ENCODE measurements at regions not wholly inside any gene's neighbourhood (a gene's known extent, or its start where the extent isn't known, plus 50 kb on each side); places are given as distances from the start of the nearest gene placed in this dataset.

DNA sequence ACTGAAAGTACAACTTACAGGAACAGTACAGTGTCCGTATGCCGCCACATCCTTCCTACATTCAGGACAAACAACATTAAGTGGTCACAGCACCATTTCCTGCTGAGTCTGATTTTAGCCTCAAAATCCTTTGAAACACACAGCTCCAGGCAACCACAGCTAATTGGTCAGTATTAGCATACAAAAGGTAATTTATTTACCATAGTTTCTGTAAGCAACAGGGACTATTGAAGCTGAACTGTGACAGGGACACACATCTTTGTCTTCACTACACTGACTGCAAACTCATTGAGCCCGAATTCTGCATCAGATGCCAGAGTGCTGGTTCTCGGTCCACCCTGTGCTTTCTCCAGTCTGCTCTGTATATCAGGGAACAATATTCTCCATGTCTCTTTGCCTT, 151.8 kb downstream of the ST6GAL2 start:
- TF ChIP-seq, protein P1, sequence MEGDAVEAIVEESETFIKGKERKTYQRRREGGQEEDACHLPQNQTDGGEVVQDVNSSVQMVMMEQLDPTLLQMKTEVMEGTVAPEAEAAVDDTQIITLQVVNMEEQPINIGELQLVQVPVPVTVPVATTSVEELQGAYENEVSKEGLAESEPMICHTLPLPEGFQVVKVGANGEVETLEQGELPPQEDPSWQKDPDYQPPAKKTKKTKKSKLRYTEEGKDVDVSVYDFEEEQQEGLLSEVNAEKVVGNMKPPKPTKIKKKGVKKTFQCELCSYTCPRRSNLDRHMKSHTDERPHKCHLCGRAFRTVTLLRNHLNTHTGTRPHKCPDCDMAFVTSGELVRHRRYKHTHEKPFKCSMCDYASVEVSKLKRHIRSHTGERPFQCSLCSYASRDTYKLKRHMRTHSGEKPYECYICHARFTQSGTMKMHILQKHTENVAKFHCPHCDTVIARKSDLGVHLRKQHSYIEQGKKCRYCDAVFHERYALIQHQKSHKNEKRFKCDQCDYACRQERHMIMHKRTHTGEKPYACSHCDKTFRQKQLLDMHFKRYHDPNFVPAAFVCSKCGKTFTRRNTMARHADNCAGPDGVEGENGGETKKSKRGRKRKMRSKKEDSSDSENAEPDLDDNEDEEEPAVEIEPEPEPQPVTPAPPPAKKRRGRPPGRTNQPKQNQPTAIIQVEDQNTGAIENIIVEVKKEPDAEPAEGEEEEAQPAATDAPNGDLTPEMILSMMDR (IDR thresholded peaks at IDR 0.05; ENCODE audit: insufficient read depth, low read length, poor library complexity, severe bottlenecking), result no peak
- TF ChIP-seq EZH2phosphoT487 (conservative IDR thresholded peaks at IDR 0.05; ENCODE audit: low read length), result no peak
